Endothelial cell of umbilical vein (primary cell): ENCODE measurements at regions not wholly inside any gene's neighbourhood (a gene's known extent, or its start where the extent isn't known, plus 50 kb on each side); places are given as distances from the start of the nearest gene placed in this dataset.

ENCODE experiments used
- BruUV-seq: library from RNA; stranded (reverse); fragments of 400-500 nt; replicated peaks from 2 replicates; lab custom pipeline; 2021; lab: Mats Ljungman, UMichigan
- CTCF ChIA-PET: fragments of 300-600, 350-600 bp; sonication (Branson Sonifier 250); formaldehyde crosslinking; loops from one replicate; lab custom pipeline; 2021; ENCODE audit warnings: antibody characterized with exemption, inconsistent platforms; lab: Charles Lee
- POLR2A ChIA-PET: fragments of 300-600, 350-600 bp; sonication (Branson Sonifier 250); formaldehyde crosslinking; loops from one replicate; lab custom pipeline; 2021; ENCODE audit warnings: antibody characterized with exemption, inconsistent platforms; lab: Charles Lee
- DNase-seq: peaks from one replicate; pipeline ENCODE4 v3.0.0-alpha.2; 2011; ENCODE audit warnings: low read depth, low spot score
- FAIRE-seq: peaks from 2 replicates; lab custom pipeline; 2011; peaks lifted over from hg19 to GRCh38; lab: Jason Lieb, UNC
- H2AFZ ChIP-seq: 2 replicates; pipeline ENCODE4 v1.6.0; 2012; ENCODE audit warnings: low read depth, low read length, control low read depth, inconsistent platforms
- H3K27ac ChIP-seq: 2 replicates; pipeline ENCODE4 v1.5.1; 2011; ENCODE audit warnings: low read depth, mild to moderate bottlenecking, control low read depth, low read length, moderate library complexity; ENCODE audit not compliant: insufficient read depth
- H3K27me3 ChIP-seq, 2 experiments: 2 replicates each; pipeline versions ENCODE4 v1.6.0 to v1.6.1; 2011; ENCODE audit warnings: low read length in 2 of 2, mixed read lengths in 1 of 2; ENCODE audit not compliant: control insufficient read depth in 2 of 2, insufficient read depth in 2 of 2
- H3K36me3 ChIP-seq, 2 experiments: 2 replicates in 1 of 2; 3 replicates in 1 of 2; pipeline ENCODE4 v1.5.1; 2011; ENCODE audit warnings: low read length in 2 of 2, mild to moderate bottlenecking in 1 of 2, moderate library complexity in 1 of 2; ENCODE audit not compliant: control insufficient read depth in 2 of 2, insufficient read depth in 2 of 2; ENCODE audit errors: extremely low read depth in 1 of 2
- H3K4me1 ChIP-seq: 3 replicates; pipeline ENCODE4 v1.5.1; 2011; ENCODE audit warnings: mild to moderate bottlenecking, low read length; ENCODE audit not compliant: control insufficient read depth, insufficient read depth; ENCODE audit errors: extremely low read depth
- H3K4me2 ChIP-seq: 2 replicates; pipeline ENCODE4 v1.6.1; 2011; ENCODE audit warnings: low read length, control low read depth, mixed read lengths; ENCODE audit not compliant: insufficient read depth
- H3K4me3 ChIP-seq, 3 experiments: fragments of 200-600 bp in 1 of 3; sonication (generic), shearing (Covaris generic) in 1 of 3; replicated peaks in 1 of 3; 2 replicates each; pipeline ENCODE4 v1.5.1; 2011 to 2016; ENCODE audit warnings: control low read depth in 3 of 3, low read length in 3 of 3, mild to moderate bottlenecking in 2 of 3, inconsistent platforms in 1 of 3, low read depth in 1 of 3, moderate library complexity in 1 of 3; ENCODE audit not compliant: insufficient read depth in 1 of 3
- H3K79me2 ChIP-seq: 2 replicates; pipeline ENCODE4 v1.6.0; 2012; ENCODE audit warnings: low read length, inconsistent platforms; ENCODE audit not compliant: control insufficient read depth, insufficient read depth
- H3K9ac ChIP-seq: replicated peaks from 2 replicates; pipeline ENCODE3; 2011; ENCODE audit warnings: low read length, control low read depth; ENCODE audit not compliant: insufficient read depth; ENCODE audit errors: extremely low read depth
- H3K9me1 ChIP-seq: replicated peaks from 3 replicates; pipeline ENCODE4 v1.6.0; 2011; ENCODE audit warnings: mild to moderate bottlenecking, low read length; ENCODE audit not compliant: control insufficient read depth, insufficient read depth; ENCODE audit errors: extremely low read depth
- H3K9me3 ChIP-seq: replicated peaks from 2 replicates; pipeline ENCODE4 v1.5.1; 2012; ENCODE audit warnings: low read length, inconsistent platforms; ENCODE audit not compliant: control insufficient read depth, insufficient read depth
- H4K20me1 ChIP-seq: replicated peaks from 2 replicates; pipeline ENCODE3; 2011; ENCODE audit warnings: mild to moderate bottlenecking, low read length; ENCODE audit not compliant: control insufficient read depth, insufficient read depth; ENCODE audit errors: extremely low read depth
- CTCF ChIP-seq, 2 donors: IDR thresholded peaks; 1 replicate in 1 of 2; 2 replicates in 1 of 2; pipeline ENCODE4 v1.5.1; 2011; ENCODE audit warnings: low read length in 2 of 2, mild to moderate bottlenecking in 2 of 2, moderate library complexity in 2 of 2, control low read depth in 1 of 2, inconsistent platforms in 1 of 2, low read depth in 1 of 2; ENCODE audit not compliant: insufficient read depth in 1 of 2; ENCODE audit errors: extremely low read depth in 1 of 2
- EZH2 ChIP-seq: IDR thresholded peaks from 2 replicates; pipeline ENCODE4 v1.6.1; 2012; ENCODE audit warnings: borderline replicate concordance, low read depth, mild to moderate bottlenecking, moderate library complexity, low read length, inconsistent platforms; ENCODE audit not compliant: severe bottlenecking
- FOS ChIP-seq: IDR thresholded peaks from 2 replicates; pipeline ENCODE4 v1.6.1; 2011; ENCODE audit warnings: mild to moderate bottlenecking, low read length, moderate library complexity, borderline replicate concordance; ENCODE audit not compliant: insufficient read depth
- GATA2 ChIP-seq: IDR thresholded peaks from 2 replicates; pipeline ENCODE4 v1.7.0; 2011; ENCODE audit warnings: low read depth, mild to moderate bottlenecking, moderate library complexity, mixed read lengths, low read length; ENCODE audit not compliant: insufficient read length, insufficient read depth
- JUN ChIP-seq: IDR thresholded peaks from 2 replicates; pipeline ENCODE4 v1.6.1; 2011; ENCODE audit warnings: borderline replicate concordance, low read depth; ENCODE audit not compliant: insufficient read length, insufficient read depth
- MAX ChIP-seq: IDR thresholded peaks from 2 replicates; pipeline ENCODE4 v1.6.1; 2011; ENCODE audit not compliant: insufficient read depth, insufficient read length
- MYC ChIP-seq: IDR thresholded peaks from one replicate; pipeline ENCODE4 v1.6.1; 2011; ENCODE audit warnings: mild to moderate bottlenecking, low read depth, low read length
- POLR2A ChIP-seq: IDR thresholded peaks from 2 replicates; pipeline ENCODE4 v1.6.1; 2012; ENCODE audit warnings: low read depth, mild to moderate bottlenecking, control low read depth, low read length
- POLR2AphosphoS5 ChIP-seq: IDR thresholded peaks from 2 replicates; pipeline ENCODE4 v1.6.1; 2012; ENCODE audit warnings: low read depth, mild to moderate bottlenecking, control low read depth, low read length, moderate library complexity; ENCODE audit not compliant: insufficient read depth
- dilution Hi-C: fragments of 300-500 bp; cut with MboI; formaldehyde crosslinking; loops from one replicate; pipeline ENCODE4 v1.15.0; 2019; ENCODE audit warnings: low sequenced_read_pairs; ENCODE audit not compliant: extremely low pct_ligation_motif_present
- intact Hi-C: fragments of 100-400 bp; cut with micrococcal nuclease; formaldehyde crosslinking; loops from one replicate; pipeline ENCODE4 v1.10.0; 2022

- no peak overlapping the region for H3K4me2 ChIP-seq
- H3K9me3 ChIP-seq = no peaks in the 10 kb centered on the region
- intact Hi-C loops = no loop called here
- no peak for FAIRE-seq
- H3K4me3 ChIP-seq = no peak overlapping the region
- dilution Hi-C loops = no loop called here
- TF ChIP-seq EZH2 (no peak), GATA2 (no peak), POLR2AphosphoS5 (no peak), MYC (no peak), CTCF (IDR thresholded peaks at IDR 0.05; ENCODE audit: extremely low read depth in 1 of 2, insufficient read depth in 1 of 2, low read depth in 1 of 2, low read length in 2 of 2) (no peak), FOS (no peak), POLR2A (no peak)
- H2AFZ ChIP-seq = no peak overlapping the region
- CTCF ChIA-PET = no interaction called here
- H3K4me1 ChIP-seq = no peaks in the 10 kb centered on the region
- POLR2A ChIA-PET = no interaction called here
- no peaks in the 10 kb centered on the region for H3K36me3 ChIP-seq
- BruUV-seq = no TSS peak
- H3K27ac ChIP-seq = no peak overlapping the region
- H3K79me2 ChIP-seq = no peaks in the 10 kb centered on the region
- H3K9me1 ChIP-seq = no peaks in the 10 kb centered on the region
- no peaks in the 10 kb centered on the region for H3K27me3 ChIP-seq
- no peak for DNase-seq
- H3K9ac ChIP-seq = no peak overlapping the region
- no peaks in the 10 kb centered on the region for H4K20me1 ChIP-seq
These were observed 980.4 kb downstream of the SLITRK5 start for GRCh38 chr13:88651531-88651930.

- intact Hi-C loops (no loop called here), dilution Hi-C loops (no loop called here)
- H3K27me3 ChIP-seq = no peaks in the 10 kb centered on the region
- H3K4me3 ChIP-seq = no peak overlapping the region
- no peaks in the 10 kb centered on the region for H3K79me2 ChIP-seq
- no peaks in the 10 kb centered on the region for H3K9me3 ChIP-seq
- CTCF ChIA-PET = no interaction called here
- BruUV-seq = no TSS peak
- FAIRE-seq (no peak), DNase-seq (no peak)
- no peak overlapping the region for H3K9ac ChIP-seq
- POLR2A ChIA-PET = no interaction called here
- H3K4me1 ChIP-seq = no peaks in the 10 kb centered on the region
- no peak overlapping the region for H2AFZ ChIP-seq
- TF ChIP-seq POLR2A = no peak
- no peak for TF ChIP-seq MYC
- TF ChIP-seq MAX = no peak
- no peak for TF ChIP-seq JUN
- no peaks in the 10 kb centered on the region for H4K20me1 ChIP-seq
- no peak overlapping the region for H3K27ac ChIP-seq
- H3K9me1 ChIP-seq = no peaks in the 10 kb centered on the region
- no peaks in the 10 kb centered on the region for H3K36me3 ChIP-seq
- H3K4me2 ChIP-seq = no peak overlapping the region
These were observed 985.6 kb downstream of the SLITRK5 start for GRCh38 chr13:88656751-88657150.
